A549 (cell line): ENCODE measurements at regions not wholly inside any gene's neighbourhood (a gene's known extent, or its start where the extent isn't known, plus 50 kb on each side); places are given as distances from the start of the nearest gene placed in this dataset.

Source experiments
- ATAC-seq, 2 experiments: fragments of 200-7000 bp in 1 of 2; fragments of >200 bp in 1 of 2; cut with Nextera tagmentation in 1 of 2; cut with Tn5 transposase in 1 of 2; 3 replicates each; pipeline versions ENCODE4 v1.8.0 to v1.9.1; 2018 to 2020; ENCODE audit warnings: mild to moderate bottlenecking in 1 of 2, moderate library complexity in 1 of 2
- CTCF ChIA-PET: fragments of 300-600 bp; sonication (Branson Sonifier 250); formaldehyde crosslinking; extraction: SDS; loops from one replicate; lab custom pipeline; 2021; ENCODE audit warnings: antibody characterized with exemption, inconsistent platforms; lab: Yijun Ruan, JAX
- POLR2A ChIA-PET: fragments of 350-600 bp; formaldehyde crosslinking; extraction: SDS; loops from one replicate; lab custom pipeline; 2021; ENCODE audit warnings: antibody characterized with exemption, inconsistent platforms; lab: Yijun Ruan, JAX
- DNase-seq, 2 experiments: peaks; one replicate each; pipeline versions ENCODE4 v3.0.0 to v3.0.0-alpha.2; 2011 to 2016; ENCODE audit warnings: low read depth in 1 of 2, low spot score in 1 of 2
- FAIRE-seq: peaks from 2 replicates; lab custom pipeline; 2011; peaks lifted over from hg19 to GRCh38; lab: Jason Lieb, UNC
- H3K27ac ChIP-seq, 2 experiments: fragments of >200 bp; sonication (Bioruptor Twin); formaldehyde crosslinking; 3 replicates each; pipeline ENCODE4 v1.5.1; 2016 to 2017
- H3K4me1 ChIP-seq: fragments of >200 bp; sonication (Bioruptor Twin); formaldehyde crosslinking; 3 replicates; pipeline ENCODE4 v1.6.1; 2016
- H3K4me2 ChIP-seq: fragments of >200 bp; sonication (Bioruptor Twin); formaldehyde crosslinking; 3 replicates; pipeline ENCODE4 v1.6.1; 2016
- H3K4me3 ChIP-seq: fragments of >200 bp; sonication (Bioruptor Twin); formaldehyde crosslinking; 3 replicates; pipeline ENCODE4 v1.5.1; 2016
- H3K9me3 ChIP-seq: fragments of >200 bp; sonication (Bioruptor Twin); formaldehyde crosslinking; 3 replicates; pipeline ENCODE4 v1.6.1; 2016
- CEBPB ChIP-seq, 2 experiments: fragments of >200 bp in 1 of 2; sonication (Bioruptor Twin) in 1 of 2; formaldehyde crosslinking in 1 of 2; IDR thresholded peaks; 2 replicates each; pipeline ENCODE4 v1.6.1; 2012 to 2016
- CHD2 ChIP-seq: fragments of 150-350 bp; IDR thresholded peaks from 2 replicates; pipeline ENCODE4 v1.6.1; 2014; ENCODE audit warnings: low read length; ENCODE audit not compliant: partially characterized antibody
- CHD4 ChIP-seq: fragments of 200-600 bp; sonication (generic); IDR thresholded peaks from 2 replicates; pipeline ENCODE4 v1.6.1; 2016; ENCODE audit warnings: antibody characterized with exemption, mild to moderate bottlenecking, borderline replicate concordance
- EP300 ChIP-seq, 2 experiments: fragments of >200 bp; sonication (Bioruptor Twin); formaldehyde crosslinking; IDR thresholded peaks; 2 replicates in 1 of 2; 3 replicates in 1 of 2; pipeline ENCODE4 v1.6.1; 2016 to 2017
- ESRRA ChIP-seq: fragments of 150-350 bp; IDR thresholded peaks from 2 replicates; pipeline ENCODE4 v1.6.1; 2014; ENCODE audit warnings: mild to moderate bottlenecking, low read length, borderline replicate concordance
- FOSB ChIP-seq: fragments of 250-450 bp; sonication (Bioruptor Pico); IDR thresholded peaks from 2 replicates; pipeline ENCODE4 v1.5.0; 2020; ENCODE audit warnings: mild to moderate bottlenecking, moderate library complexity
- GATA3 ChIP-seq: IDR thresholded peaks from 2 replicates; pipeline ENCODE4 v1.6.1; 2012; ENCODE audit warnings: borderline replicate concordance
- KDM1A ChIP-seq: fragments of 200-600 bp; sonication (generic); IDR thresholded peaks from 2 replicates; pipeline ENCODE4 v1.6.1; 2016; ENCODE audit warnings: low read depth, mild to moderate bottlenecking
- KDM5A ChIP-seq: fragments of 200-600 bp; sonication (generic); IDR thresholded peaks from 2 replicates; pipeline ENCODE4 v1.6.1; 2016; ENCODE audit warnings: antibody characterized with exemption, mild to moderate bottlenecking
- MAFK ChIP-seq: fragments of 450-650 bp; IDR thresholded peaks from 2 replicates; pipeline ENCODE4 v1.6.1; 2014; ENCODE audit not compliant: partially characterized antibody
- MAZ ChIP-seq: fragments of 150-350 bp; IDR thresholded peaks from 2 replicates; pipeline ENCODE4 v1.6.1; 2014; ENCODE audit warnings: antibody characterized with exemption, low read depth, low read length, borderline replicate concordance
- MYC ChIP-seq: IDR thresholded peaks from 2 replicates; pipeline ENCODE4 v1.6.1; 2012; ENCODE audit warnings: mild to moderate bottlenecking, inconsistent platforms, low read length, improper control_type of control experiment, borderline replicate concordance
- NPAS2 ChIP-seq: fragments of 250-450 bp; sonication (Bioruptor Pico); IDR thresholded peaks from 2 replicates; pipeline ENCODE4 v1.8.0; 2022; ENCODE audit warnings: mild to moderate bottlenecking, moderate library complexity, borderline replicate concordance
- POLR2AphosphoS2 ChIP-seq: conservative IDR thresholded peaks from 2 replicates; pipeline ENCODE4 v1.6.1; 2012; ENCODE audit warnings: low read length, improper control_type of control experiment, inconsistent platforms
- RAD21 ChIP-seq, 2 experiments: fragments of >200 bp in 1 of 2; sonication (Bioruptor Twin) in 1 of 2; formaldehyde crosslinking in 1 of 2; IDR thresholded peaks in 1 of 2; conservative IDR thresholded peaks in 1 of 2; 2 replicates in 1 of 2; 3 replicates in 1 of 2; pipeline ENCODE4 v1.6.1; 2012 to 2018; ENCODE audit warnings: inconsistent platforms in 1 of 2
- RARB ChIP-seq: fragments of 250-450 bp; sonication (Bioruptor Pico); IDR thresholded peaks from 2 replicates; pipeline ENCODE4 v1.8.0; 2021; ENCODE audit warnings: mild to moderate bottlenecking, moderate library complexity
- RCOR1 ChIP-seq: fragments of 150-350 bp; IDR thresholded peaks from 2 replicates; pipeline ENCODE4 v1.6.1; 2014; ENCODE audit warnings: antibody characterized with exemption, low read length, low read depth
- SMC3 ChIP-seq: fragments of >200 bp; sonication (Bioruptor Twin); formaldehyde crosslinking; IDR thresholded peaks from 3 replicates; pipeline ENCODE4 v1.6.1; 2018; ENCODE audit warnings: inconsistent platforms
- WGBS: methylation state at CpG from one replicate; pipeline ENCODE4 v1.1.6; 2017; ENCODE audit errors: missing lambda C conversion rate; 5-methylcytosine and 5-hydroxymethylcytosine counted together
- TF ChIP-seq, protein P1 (sequence below): IDR thresholded peaks from 2 replicates; pipeline ENCODE4 v1.6.1; 2012
- TF ChIP-seq, protein P2 (sequence below): fragments of >200 bp; sonication (Bioruptor Twin); formaldehyde crosslinking; IDR thresholded peaks from 3 replicates; pipeline ENCODE4 v1.5.1; 2016
- TF ChIP-seq, protein P3 (sequence below): IDR thresholded peaks from 2 replicates; pipeline ENCODE4 v1.6.1; 2012; ENCODE audit warnings: low read depth, borderline replicate concordance

DNA sequence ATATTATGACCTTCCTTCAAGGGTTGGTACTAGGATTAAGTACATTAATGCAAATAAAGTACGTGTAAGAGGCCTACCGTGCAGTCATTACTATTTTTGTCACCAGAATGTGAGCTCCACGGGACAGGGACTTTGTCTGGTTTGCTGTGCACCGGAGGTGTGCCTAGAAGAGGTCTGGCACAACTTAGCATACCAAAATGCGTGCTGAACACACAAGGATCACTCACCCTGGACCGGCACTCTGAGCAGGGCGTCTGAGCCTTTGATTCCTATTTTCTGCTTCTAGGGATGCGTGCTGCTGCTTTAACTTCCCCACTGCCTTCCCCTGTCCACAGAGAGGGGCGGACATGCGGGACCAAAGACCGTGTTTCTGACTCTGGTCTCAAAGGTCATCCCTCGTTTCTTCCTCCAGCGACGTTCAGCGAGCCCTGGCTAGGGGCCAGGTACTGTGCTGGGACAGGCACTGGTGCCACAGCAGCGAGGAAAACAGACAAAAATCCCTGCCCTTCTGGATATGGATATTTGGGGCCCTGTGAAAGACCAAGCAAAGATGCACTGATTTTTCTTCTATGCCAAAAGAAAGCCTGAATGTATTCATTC lies 222.7 kb downstream of the BMP7 start (continued):
- TF ChIP-seq, protein P1, sequence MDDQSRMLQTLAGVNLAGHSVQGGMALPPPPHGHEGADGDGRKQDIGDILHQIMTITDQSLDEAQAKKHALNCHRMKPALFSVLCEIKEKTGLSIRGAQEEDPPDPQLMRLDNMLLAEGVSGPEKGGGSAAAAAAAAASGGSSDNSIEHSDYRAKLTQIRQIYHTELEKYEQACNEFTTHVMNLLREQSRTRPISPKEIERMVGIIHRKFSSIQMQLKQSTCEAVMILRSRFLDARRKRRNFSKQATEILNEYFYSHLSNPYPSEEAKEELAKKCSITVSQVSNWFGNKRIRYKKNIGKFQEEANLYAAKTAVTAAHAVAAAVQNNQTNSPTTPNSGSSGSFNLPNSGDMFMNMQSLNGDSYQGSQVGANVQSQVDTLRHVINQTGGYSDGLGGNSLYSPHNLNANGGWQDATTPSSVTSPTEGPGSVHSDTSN = no peak
- no peak for TF ChIP-seq NPAS2

DNA sequence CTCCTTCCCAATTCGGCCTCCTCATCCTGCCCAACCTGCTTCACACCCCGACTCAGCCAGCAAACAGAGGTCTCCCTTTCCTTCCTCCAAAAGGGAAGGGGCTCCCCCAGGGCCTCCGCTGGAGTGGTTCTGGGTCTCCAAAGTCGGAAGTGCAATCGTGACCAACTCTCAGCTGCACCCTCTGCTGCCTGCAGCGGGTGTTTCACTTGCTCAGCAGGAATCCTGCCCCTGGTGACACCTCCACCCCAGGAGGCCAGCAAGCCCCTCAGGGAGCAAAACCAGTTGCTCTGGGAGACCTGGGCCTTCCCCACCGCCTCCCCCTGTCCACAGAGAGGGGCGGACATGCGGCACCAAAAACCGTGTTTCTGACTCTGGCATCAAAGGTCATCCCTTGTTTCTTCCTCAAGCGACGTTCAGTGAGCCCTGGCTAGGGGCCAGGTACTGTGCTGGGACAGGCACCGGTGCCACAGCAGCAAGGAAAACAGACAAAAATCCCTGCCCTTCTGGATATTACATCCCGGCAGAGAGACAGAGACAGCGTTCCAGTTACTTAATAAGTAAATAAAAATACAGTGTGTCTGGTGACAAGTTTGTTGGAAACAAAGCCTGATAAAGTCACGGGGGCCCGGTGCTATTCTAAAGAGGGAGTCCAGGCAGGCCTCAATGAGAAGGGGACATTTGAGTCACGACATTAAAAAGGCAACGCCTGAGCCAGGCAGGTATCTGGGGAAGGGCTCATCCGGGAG lies 219.0 kb downstream of the BMP7 start:
- H3K4me1 ChIP-seq = peaks cover 22% of the 10 kb centered on the region
- WGBS = 14% methylated on average over 20 of the region's 20 CpGs
- H3K4me2 ChIP-seq = peak overlapping the region; percentile 91
- CTCF ChIA-PET = interaction anchor here (1.0 to 2.7 kb wide), 13 partner anchors 10 to 506 kb away, joined by 3 to 27 read pairs (median 4); partner anchors contain the start of gene TFAP2C
- peak overlapping the region; percentile 61 to 74 for H3K27ac ChIP-seq
- FAIRE-seq = no peak
- DNase-seq = peak; percentile 59 to 86
- no peaks in the 10 kb centered on the region for H3K9me3 ChIP-seq
- POLR2A ChIA-PET = no interaction called here
- H3K4me3 ChIP-seq = peak overlapping the region; percentile 27; the same call in 2 of the 3 replicates
- TF ChIP-seq RAD21 (conservative IDR thresholded peaks at IDR 0.05 in 1 of 2, IDR thresholded peaks at IDR 0.05 in 1 of 2) (peak; percentile 40 to 42; a peak in 4 of 5 replicates), SMC3 (peak; percentile 55), NPAS2 (no peak), MAFK (peak; percentile 69)
- TF ChIP-seq, protein P2, sequence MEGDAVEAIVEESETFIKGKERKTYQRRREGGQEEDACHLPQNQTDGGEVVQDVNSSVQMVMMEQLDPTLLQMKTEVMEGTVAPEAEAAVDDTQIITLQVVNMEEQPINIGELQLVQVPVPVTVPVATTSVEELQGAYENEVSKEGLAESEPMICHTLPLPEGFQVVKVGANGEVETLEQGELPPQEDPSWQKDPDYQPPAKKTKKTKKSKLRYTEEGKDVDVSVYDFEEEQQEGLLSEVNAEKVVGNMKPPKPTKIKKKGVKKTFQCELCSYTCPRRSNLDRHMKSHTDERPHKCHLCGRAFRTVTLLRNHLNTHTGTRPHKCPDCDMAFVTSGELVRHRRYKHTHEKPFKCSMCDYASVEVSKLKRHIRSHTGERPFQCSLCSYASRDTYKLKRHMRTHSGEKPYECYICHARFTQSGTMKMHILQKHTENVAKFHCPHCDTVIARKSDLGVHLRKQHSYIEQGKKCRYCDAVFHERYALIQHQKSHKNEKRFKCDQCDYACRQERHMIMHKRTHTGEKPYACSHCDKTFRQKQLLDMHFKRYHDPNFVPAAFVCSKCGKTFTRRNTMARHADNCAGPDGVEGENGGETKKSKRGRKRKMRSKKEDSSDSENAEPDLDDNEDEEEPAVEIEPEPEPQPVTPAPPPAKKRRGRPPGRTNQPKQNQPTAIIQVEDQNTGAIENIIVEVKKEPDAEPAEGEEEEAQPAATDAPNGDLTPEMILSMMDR = peak; percentile 35
- ATAC-seq = peak; percentile 83 to 89

DNA sequence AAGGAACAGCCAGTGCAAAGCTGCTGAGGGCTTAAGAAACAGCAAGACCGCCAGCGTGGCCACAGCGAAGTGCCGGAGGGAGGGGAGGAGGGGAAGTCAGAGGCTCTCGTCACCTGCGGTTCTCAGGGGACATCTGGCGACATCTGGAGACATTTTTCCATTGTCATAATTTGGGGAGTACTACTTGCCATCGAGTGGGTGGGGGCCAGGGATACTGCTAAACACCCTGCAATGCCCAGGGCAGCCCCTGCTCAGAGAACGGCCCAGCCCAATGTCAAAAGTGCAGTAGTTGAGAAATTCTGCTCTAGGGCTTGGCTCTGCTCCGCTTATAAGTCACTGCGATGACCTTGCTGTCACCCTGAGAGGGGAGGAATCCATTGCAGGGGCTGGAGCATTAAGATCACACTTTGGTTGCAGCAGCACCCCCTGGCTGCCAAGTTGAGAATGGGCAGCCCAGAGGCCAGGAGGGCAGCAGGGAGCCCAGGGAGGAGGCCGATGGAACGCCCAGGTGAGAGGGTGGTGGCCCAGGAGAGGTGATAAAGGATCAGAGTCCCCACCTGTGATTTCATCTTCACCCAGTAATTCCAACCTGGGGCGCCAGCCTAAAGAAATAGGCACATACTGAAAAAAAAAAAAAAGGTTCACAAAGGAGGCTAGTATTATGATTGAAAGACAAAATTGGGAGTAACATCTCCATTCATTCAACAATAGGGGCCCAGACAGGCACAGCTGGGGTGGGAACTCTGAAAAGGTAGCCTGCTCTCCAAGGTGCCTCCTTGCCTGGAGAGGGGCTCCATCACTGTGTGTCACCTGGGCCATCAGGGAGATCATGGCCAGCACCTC lies 218.2 kb downstream of the BMP7 start:
- WGBS = 38% methylated on average over 12 of the region's 14 CpGs
- FAIRE-seq (no peak), DNase-seq (peak; percentile 81 to 88)

More for the DNA sequence above, 218.2 kb downstream of the BMP7 start:
- Histone ChIP-seq H3K9me3 (no peaks in the 10 kb centered on the region), H3K4me3 (peak overlapping the region; percentile 27; the same call in 2 of the 3 replicates), H3K4me2 (peak overlapping the region; percentile 91), H3K4me1 (peaks cover 22% of the 10 kb centered on the region), H3K27ac (peak overlapping the region; percentile 61 to 74)
- ChIA-PET CTCF (interaction anchor here (0.6 to 4.0 kb wide), 16 partner anchors 10 to 506 kb away, joined by 3 to 27 read pairs (median 3); no protein-coding TSS in a partner anchor), POLR2A (no interaction called here)
- TF ChIP-seq CHD2 = no peak
- no peak for TF ChIP-seq MYC
- no peak for TF ChIP-seq NPAS2
- TF ChIP-seq, protein P3, sequence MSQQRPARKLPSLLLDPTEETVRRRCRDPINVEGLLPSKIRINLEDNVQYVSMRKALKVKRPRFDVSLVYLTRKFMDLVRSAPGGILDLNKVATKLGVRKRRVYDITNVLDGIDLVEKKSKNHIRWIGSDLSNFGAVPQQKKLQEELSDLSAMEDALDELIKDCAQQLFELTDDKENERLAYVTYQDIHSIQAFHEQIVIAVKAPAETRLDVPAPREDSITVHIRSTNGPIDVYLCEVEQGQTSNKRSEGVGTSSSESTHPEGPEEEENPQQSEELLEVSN = no peak
- peak in 1 of 2 experiments; percentile 59; a peak in 1 of 4 replicates for TF ChIP-seq CEBPB (IDR thresholded peaks at IDR 0.05)
- TF ChIP-seq SMC3 = peak; percentile 65
- TF ChIP-seq KDM1A = no peak
- TF ChIP-seq EP300 (IDR thresholded peaks at IDR 0.05) = no peak
- TF ChIP-seq RARB (CRISPR knock-in tag) = peak; percentile 66; the same call in 1 of the 2 replicates
- TF ChIP-seq, protein P2 = peak; percentile 65
- TF ChIP-seq KDM5A = no peak
- TF ChIP-seq RAD21 (conservative IDR thresholded peaks at IDR 0.05 in 1 of 2, IDR thresholded peaks at IDR 0.05 in 1 of 2) = peak; percentile 62 to 64
- TF ChIP-seq FOSB (CRISPR knock-in tag) = no peak
- no peak for TF ChIP-seq MAZ
- no peak for TF ChIP-seq RCOR1
- TF ChIP-seq CHD4 = no peak
- TF ChIP-seq GATA3 = no peak
- TF ChIP-seq ESRRA = peak; percentile 91
- no peak for TF ChIP-seq POLR2AphosphoS2
- ATAC-seq = peak; percentile 79 to 94
